ENCODE measurements at regions not wholly inside any gene's neighbourhood (a gene's known extent, or its start where the extent isn't known, plus 50 kb on each side); places are given as distances from the start of the nearest gene placed in this dataset.

GRCh38 chr20:63089051-63089907 is 82.5 kb upstream of the BHLHE23 start:
- no peak for TF ChIP-seq CTCF (IDR thresholded peaks at IDR 0.05)
- no peak for TF ChIP-seq POLR2A (IDR thresholded peaks at IDR 0.05)
